ENCODE measurements at regions not wholly inside any gene's neighbourhood (a gene's known extent, or its start where the extent isn't known, plus 50 kb on each side); places are given as distances from the start of the nearest gene placed in this dataset.

GRCh38 chr5:24805230-24805629, 160.5 kb upstream of the CDH10 start:
- Histone ChIP-seq H3K9me3 (no peaks in the 10 kb centered on the region), H3K27ac (no peak overlapping the region), H3K4me3 (no peak overlapping the region), H3K36me3 (no peaks in the 10 kb centered on the region), H3K27me3 (no peaks in the 10 kb centered on the region), H3K4me1 (no peaks in the 10 kb centered on the region)
- TF ChIP-seq CTCF (IDR thresholded peaks at IDR 0.05) = no peak
- no peak for DNase-seq
- intact Hi-C loops (cut with DNase I; ENCODE audit: low total_unique reads) = no loop called here

GRCh38 chr5:24804221-24804681, 159.5 kb upstream of the CDH10 start:
- Histone ChIP-seq H3K4me1 (no peaks in the 10 kb centered on the region), H3K9me3 (no peaks in the 10 kb centered on the region), H3K27ac (no peak overlapping the region), H3K4me3 (no peak overlapping the region), H3K36me3 (no peaks in the 10 kb centered on the region), H3K27me3 (no peaks in the 10 kb centered on the region)
- no peak for TF ChIP-seq CTCF (IDR thresholded peaks at IDR 0.05)
- intact Hi-C loops (cut with DNase I; ENCODE audit: low total_unique reads) = no loop called here
- no peak for DNase-seq

GRCh38 chr5:24791326-24791725, 146.5 kb upstream of the CDH10 start:
- Histone ChIP-seq H3K4me1 (no peaks in the 10 kb centered on the region), H3K9me3 (no peaks in the 10 kb centered on the region), H3K27ac (no peak overlapping the region), H3K27me3 (no peaks in the 10 kb centered on the region), H3K4me3 (no peak overlapping the region), H3K36me3 (no peaks in the 10 kb centered on the region)
- intact Hi-C loops (cut with DNase I; ENCODE audit: low total_unique reads) = no loop called here
- no peak for DNase-seq
- TF ChIP-seq CTCF (IDR thresholded peaks at IDR 0.05) = no peak

DNA sequence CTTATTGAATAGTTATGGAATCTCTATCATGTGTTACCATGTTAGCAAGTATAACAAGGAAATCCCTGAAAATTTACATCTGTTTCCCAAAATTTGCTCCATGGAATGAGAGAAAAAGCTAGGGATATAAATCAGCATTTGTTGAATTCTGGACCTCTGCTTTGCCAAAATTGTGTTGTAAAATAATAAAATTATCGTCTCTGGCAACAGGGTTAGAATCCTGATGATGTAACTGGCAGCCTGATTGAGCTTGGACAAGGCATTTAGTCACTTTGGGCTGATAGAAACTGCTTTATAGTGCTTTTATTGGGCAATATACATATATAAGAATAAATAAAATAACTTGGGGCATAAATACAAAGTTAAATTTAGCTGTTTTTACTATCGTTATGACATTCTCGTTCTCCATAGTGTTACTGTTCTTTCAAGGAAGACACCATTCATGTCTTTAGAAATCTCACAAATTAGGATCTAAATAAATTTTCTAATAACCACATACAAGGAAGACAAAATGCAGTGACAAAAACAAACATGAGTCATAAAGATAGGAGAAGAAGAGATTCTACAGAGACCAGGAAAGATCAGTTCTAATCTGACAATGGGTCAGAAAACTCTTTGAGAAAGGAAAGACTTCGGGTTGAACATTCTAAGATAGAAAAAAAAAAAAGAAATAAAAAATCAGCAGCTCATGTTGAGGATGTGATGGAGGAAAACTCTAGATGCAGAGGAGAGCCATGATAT, 145.0 kb upstream of the CDH10 start:
- DNase-seq = no peak
- no peak for TF ChIP-seq CTCF (IDR thresholded peaks at IDR 0.05)
- Histone ChIP-seq H3K36me3 (no peaks in the 10 kb centered on the region), H3K4me3 (no peak overlapping the region), H3K27me3 (no peaks in the 10 kb centered on the region), H3K27ac (no peak overlapping the region), H3K4me1 (no peaks in the 10 kb centered on the region), H3K9me3 (no peaks in the 10 kb centered on the region)
- intact Hi-C loops (cut with DNase I; ENCODE audit: low total_unique reads) = no loop called here

DNA sequence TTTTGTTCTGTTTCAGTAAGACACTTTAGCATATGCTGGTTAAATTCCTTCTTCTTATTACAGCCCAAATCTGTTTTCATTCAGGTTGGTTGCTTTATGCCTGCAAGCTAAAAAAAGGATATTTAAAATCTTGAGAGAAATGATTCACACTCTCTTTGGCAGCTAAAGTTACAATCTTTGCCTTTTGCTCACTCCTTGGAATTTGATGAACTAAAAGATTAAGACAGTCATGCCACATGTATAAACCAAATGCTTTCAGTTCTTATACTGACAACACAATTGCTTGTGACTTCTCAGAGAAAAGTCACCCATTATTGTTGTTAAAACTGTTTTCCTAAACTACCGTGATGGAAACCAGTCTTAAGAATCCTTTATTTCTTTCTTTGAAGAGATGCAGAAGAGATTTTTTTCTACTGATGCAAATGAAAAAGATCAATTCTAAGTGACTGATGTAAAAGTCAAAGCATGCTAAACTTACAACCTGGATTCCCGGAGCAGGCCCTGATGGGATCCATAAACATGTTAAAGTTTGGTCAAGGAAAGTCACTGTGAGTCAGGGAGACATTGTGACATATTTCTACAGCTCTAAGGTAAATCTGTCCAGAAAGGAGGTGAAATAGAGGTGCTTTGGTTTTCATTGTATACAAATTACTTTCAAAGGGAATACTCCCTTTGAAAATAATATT, 144.2 kb upstream of the CDH10 start:
- no peak for DNase-seq
- Histone ChIP-seq H3K27ac (no peak overlapping the region), H3K4me1 (no peaks in the 10 kb centered on the region), H3K36me3 (no peaks in the 10 kb centered on the region), H3K27me3 (no peaks in the 10 kb centered on the region), H3K4me3 (no peak overlapping the region), H3K9me3 (no peaks in the 10 kb centered on the region)
- TF ChIP-seq CTCF (IDR thresholded peaks at IDR 0.05) = no peak
- intact Hi-C loops (cut with DNase I; ENCODE audit: low total_unique reads) = no loop called here

All from tibial artery (tissue), 4 donors.